ENCODE measurements at regions not wholly inside any gene's neighbourhood (a gene's known extent, or its start where the extent isn't known, plus 50 kb on each side); places are given as distances from the start of the nearest gene placed in this dataset.

- TF ChIP-seq CTCF (IDR thresholded peaks at IDR 0.05; ENCODE audit: low read length) (no peak), EZH2 (IDR thresholded peaks at IDR 0.05; ENCODE audit: borderline replicate concordance, low read length) (no peak)
Measured at GRCh38 chr4:137266511-137266910, 265.8 kb downstream of the PCDH18 start.

Data from OCI-LY1 (cell line).